ENCODE measurements at regions not wholly inside any gene's neighbourhood (a gene's known extent, or its start where the extent isn't known, plus 50 kb on each side); places are given as distances from the start of the nearest gene placed in this dataset.

DNA sequence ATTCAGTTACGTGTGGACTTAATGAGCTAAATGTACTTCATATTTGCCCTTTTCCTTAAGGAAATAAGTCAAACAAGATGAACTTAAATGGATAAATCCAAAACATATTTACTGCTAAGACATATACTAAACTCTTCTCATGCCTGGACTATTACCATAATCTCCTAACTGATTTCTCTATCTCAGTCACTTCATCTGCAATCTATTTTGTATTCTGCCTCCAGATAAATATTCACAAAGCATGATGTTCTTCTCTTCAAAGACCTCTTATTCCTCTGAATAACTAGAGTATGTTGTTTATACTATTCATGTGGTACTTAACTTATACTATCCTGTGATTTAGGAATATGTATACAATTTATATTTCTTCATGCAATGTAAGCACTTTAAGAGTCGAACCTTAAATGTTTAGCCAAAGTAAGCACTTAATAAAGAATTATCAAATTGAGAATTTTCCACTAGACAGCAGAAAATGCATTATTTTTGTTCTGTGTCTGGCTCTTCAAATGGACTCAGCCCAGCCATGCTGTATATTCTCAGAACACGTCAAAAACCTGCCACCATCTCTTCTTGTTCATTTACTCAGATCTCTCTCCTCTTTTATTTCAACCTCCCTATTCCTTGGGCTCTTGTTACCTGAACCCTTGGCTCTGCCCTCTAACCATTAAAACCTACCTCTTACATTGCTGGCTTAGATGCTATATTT, 79.9 kb upstream of the ARHGAP28 start:
- TF ChIP-seq, protein P1, sequence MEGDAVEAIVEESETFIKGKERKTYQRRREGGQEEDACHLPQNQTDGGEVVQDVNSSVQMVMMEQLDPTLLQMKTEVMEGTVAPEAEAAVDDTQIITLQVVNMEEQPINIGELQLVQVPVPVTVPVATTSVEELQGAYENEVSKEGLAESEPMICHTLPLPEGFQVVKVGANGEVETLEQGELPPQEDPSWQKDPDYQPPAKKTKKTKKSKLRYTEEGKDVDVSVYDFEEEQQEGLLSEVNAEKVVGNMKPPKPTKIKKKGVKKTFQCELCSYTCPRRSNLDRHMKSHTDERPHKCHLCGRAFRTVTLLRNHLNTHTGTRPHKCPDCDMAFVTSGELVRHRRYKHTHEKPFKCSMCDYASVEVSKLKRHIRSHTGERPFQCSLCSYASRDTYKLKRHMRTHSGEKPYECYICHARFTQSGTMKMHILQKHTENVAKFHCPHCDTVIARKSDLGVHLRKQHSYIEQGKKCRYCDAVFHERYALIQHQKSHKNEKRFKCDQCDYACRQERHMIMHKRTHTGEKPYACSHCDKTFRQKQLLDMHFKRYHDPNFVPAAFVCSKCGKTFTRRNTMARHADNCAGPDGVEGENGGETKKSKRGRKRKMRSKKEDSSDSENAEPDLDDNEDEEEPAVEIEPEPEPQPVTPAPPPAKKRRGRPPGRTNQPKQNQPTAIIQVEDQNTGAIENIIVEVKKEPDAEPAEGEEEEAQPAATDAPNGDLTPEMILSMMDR (IDR thresholded peaks at IDR 0.05) = no peak
- no peak for TF ChIP-seq POLR2A (IDR thresholded peaks at IDR 0.05)
